Upper lobe of left lung (tissue), 6 donors: ENCODE measurements at regions not wholly inside any gene's neighbourhood (a gene's known extent, or its start where the extent isn't known, plus 50 kb on each side); places are given as distances from the start of the nearest gene placed in this dataset.

ENCODE experiments used
- ATAC-seq, 2 donors: fragments of 200-7000 bp; cut with Tn5 transposase; one replicate each; pipeline ENCODE4 v1.9.1; 2022; ENCODE audit warnings: mild to moderate bottlenecking in 2 of 2, moderate library complexity in 2 of 2; ENCODE audit not compliant: low FRiP score in 2 of 2
- DNase-seq, 2 donors: peaks; one replicate each; pipeline ENCODE4 v3.0.0-alpha.2; 2019 to 2020
- H3K27ac ChIP-seq, 4 donors: fragments of 200-600 bp; sonication (generic); one replicate each; pipeline ENCODE4 v1.5.1; 2016 to 2019
- H3K27me3 ChIP-seq, 4 donors: fragments of 200-600 bp; sonication (generic); one replicate each; pipeline ENCODE4 v1.5.1; 2017 to 2019
- H3K36me3 ChIP-seq, 4 donors: fragments of 200-600 bp; sonication (generic); one replicate each; pipeline ENCODE4 v1.5.1; 2016 to 2019
- H3K4me1 ChIP-seq, 4 donors: fragments of 200-600 bp; sonication (generic); one replicate each; pipeline ENCODE4 v1.5.1; 2018 to 2019
- H3K4me3 ChIP-seq, 4 donors: fragments of 200-600 bp; sonication (generic); one replicate each; pipeline ENCODE4 v1.5.1; 2017 to 2019; ENCODE audit warnings: mild to moderate bottlenecking in 2 of 4, moderate library complexity in 1 of 4
- H3K9me3 ChIP-seq, 4 donors: fragments of 200-600 bp; sonication (generic); one replicate each; pipeline ENCODE4 v1.5.1; 2018 to 2019
- EP300 ChIP-seq, 4 donors: sonication (generic); formaldehyde crosslinking; IDR thresholded peaks; one replicate each; pipeline ENCODE4 v1.5.1; 2017; ENCODE audit warnings: antibody characterized with exemption in 4 of 4, control low read depth in 2 of 4
- POLR2A ChIP-seq, 4 donors: fragments of 450-650 bp; IDR thresholded peaks; one replicate each; pipeline ENCODE4 v1.5.1; 2016 to 2017; ENCODE audit warnings: antibody characterized with exemption in 4 of 4, mild to moderate bottlenecking in 2 of 4
- POLR2AphosphoS5 ChIP-seq, 2 donors: sonication (generic); formaldehyde crosslinking; IDR thresholded peaks; one replicate each; pipeline ENCODE4 v1.5.1; 2017; ENCODE audit warnings: antibody characterized with exemption in 2 of 2
- WGBS, 2 donors: methylation state at CpG; one replicate each; pipeline ENCODE4 v1.1.5; 2017 to 2018; 5-methylcytosine and 5-hydroxymethylcytosine counted together
- TF ChIP-seq, protein P1 (sequence below), 6 experiments: fragments of 450-650 bp in 4 of 6; fragments of 200-600 bp in 2 of 6; sonication (generic) in 2 of 6; IDR thresholded peaks; one replicate each; pipeline ENCODE4 v1.5.1; 2016 to 2019; ENCODE audit warnings: antibody characterized with exemption in 6 of 6
- donor health status: DM: no; HTN: no; CAD: no; lungs with moderate emphysema.
- donor health status: DM: no; HTN: yes; CAD: no; lungs with severe emphysema.

DNA sequence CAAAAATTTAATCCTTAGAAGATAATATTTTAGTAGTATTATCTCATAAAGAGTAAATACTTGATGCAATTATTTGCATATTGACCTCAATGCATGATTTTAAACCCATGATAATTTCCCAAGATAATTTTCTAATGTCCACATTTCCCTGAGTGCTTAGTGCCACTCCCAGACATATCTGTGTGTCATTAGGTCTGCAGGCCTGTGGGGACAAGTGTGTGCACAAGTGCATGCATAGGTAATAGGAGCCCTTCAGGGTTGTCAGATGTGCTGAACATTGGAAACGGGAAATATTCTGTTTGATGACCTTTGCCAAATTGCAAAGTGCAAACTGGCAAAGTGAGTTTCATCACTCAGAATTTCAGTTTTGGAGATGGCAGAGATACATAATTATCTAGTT lies 369.9 kb downstream of the KLF5 start:
- DNase-seq, result no peak
- ATAC-seq, result no peak
- Histone ChIP-seq H3K9me3 (no peaks in the 10 kb centered on the region), H3K27ac (no peak overlapping the region), H3K27me3 (no peaks in the 10 kb centered on the region), H3K36me3 (no peaks in the 10 kb centered on the region), H3K4me1 (no peaks in the 10 kb centered on the region), H3K4me3 (no peak overlapping the region)
- WGBS, 2 donors, result 40 to 67% methylated on average over 1 of the region's 1 CpG
- TF ChIP-seq EP300 (IDR thresholded peaks at IDR 0.05) (no peak), POLR2A (IDR thresholded peaks at IDR 0.05) (no peak), POLR2AphosphoS5 (IDR thresholded peaks at IDR 0.05) (no peak)
- TF ChIP-seq, protein P1, sequence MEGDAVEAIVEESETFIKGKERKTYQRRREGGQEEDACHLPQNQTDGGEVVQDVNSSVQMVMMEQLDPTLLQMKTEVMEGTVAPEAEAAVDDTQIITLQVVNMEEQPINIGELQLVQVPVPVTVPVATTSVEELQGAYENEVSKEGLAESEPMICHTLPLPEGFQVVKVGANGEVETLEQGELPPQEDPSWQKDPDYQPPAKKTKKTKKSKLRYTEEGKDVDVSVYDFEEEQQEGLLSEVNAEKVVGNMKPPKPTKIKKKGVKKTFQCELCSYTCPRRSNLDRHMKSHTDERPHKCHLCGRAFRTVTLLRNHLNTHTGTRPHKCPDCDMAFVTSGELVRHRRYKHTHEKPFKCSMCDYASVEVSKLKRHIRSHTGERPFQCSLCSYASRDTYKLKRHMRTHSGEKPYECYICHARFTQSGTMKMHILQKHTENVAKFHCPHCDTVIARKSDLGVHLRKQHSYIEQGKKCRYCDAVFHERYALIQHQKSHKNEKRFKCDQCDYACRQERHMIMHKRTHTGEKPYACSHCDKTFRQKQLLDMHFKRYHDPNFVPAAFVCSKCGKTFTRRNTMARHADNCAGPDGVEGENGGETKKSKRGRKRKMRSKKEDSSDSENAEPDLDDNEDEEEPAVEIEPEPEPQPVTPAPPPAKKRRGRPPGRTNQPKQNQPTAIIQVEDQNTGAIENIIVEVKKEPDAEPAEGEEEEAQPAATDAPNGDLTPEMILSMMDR (IDR thresholded peaks at IDR 0.05), result no peak

DNA sequence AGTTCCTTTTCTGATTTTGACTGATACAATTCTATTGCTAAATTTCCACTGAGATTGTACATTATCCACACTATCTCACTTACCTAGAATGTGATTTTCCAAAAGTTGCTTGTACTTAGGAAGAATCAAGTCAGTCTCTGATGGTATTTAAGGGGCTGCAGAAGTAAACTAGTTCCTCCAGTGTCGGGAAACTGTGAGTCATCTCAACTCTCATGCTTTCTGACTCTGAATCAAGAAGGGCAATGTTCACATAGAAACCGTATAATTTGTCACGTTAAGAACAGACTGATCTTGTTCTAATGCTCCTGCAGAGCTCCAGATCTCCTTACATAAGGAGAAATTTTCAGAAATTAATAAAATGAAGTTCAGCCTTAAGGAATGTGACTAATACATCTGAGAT lies 369.3 kb downstream of the KLF5 start:
- H3K9me3 ChIP-seq, result no peaks in the 10 kb centered on the region
- no peak for ATAC-seq
- WGBS, 2 donors, result 54 to 57% methylated on average over 3 of the region's 3 CpGs

DNA sequence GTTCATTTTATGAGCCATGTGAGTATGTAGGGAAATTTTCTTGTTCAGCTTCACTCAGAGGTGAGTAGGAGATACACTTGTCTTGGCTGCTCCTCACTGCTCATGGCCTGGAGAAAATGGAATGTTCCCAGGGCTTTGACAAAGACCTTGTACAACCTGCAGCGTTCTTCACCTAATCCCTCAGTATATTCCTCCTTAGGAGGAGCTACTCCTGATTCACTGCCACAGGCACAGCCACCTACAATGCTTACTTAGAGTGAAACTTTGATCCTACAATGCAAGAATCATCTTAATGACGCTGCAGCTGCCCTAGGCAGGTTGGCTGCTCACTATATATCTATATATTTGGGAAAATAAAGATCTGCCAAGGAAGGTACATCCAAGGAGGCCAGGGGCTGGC lies 364.2 kb downstream of the KLF5 start:
- no peak overlapping the region for H3K4me3 ChIP-seq
- WGBS, 2 donors, result 79 to 84% methylated on average over 2 of the region's 2 CpGs
- no peak for DNase-seq
- no peak for TF ChIP-seq EP300 (IDR thresholded peaks at IDR 0.05)
- no peak for TF ChIP-seq POLR2A (IDR thresholded peaks at IDR 0.05)
- no peak for TF ChIP-seq POLR2AphosphoS5 (IDR thresholded peaks at IDR 0.05)
- TF ChIP-seq, protein P1 (IDR thresholded peaks at IDR 0.05), result no peak
- no peaks in the 10 kb centered on the region for H3K36me3 ChIP-seq
- ATAC-seq, result no peak
- H3K4me1 ChIP-seq, result no peaks in the 10 kb centered on the region
- H3K27ac ChIP-seq, result no peak overlapping the region
- no peaks in the 10 kb centered on the region for H3K9me3 ChIP-seq
- no peaks in the 10 kb centered on the region for H3K27me3 ChIP-seq

More for the DNA sequence above, 369.3 kb downstream of the KLF5 start:
- H3K4me3 ChIP-seq, result no peak overlapping the region
- H3K27me3 ChIP-seq, result no peaks in the 10 kb centered on the region
- DNase-seq, result no peak
- TF ChIP-seq POLR2AphosphoS5 (IDR thresholded peaks at IDR 0.05), result no peak
- no peak for TF ChIP-seq EP300 (IDR thresholded peaks at IDR 0.05)
- TF ChIP-seq, protein P1 (IDR thresholded peaks at IDR 0.05), result no peak
- TF ChIP-seq POLR2A (IDR thresholded peaks at IDR 0.05), result no peak
- H3K27ac ChIP-seq, result no peak overlapping the region
- no peaks in the 10 kb centered on the region for H3K36me3 ChIP-seq
- no peaks in the 10 kb centered on the region for H3K4me1 ChIP-seq

DNA sequence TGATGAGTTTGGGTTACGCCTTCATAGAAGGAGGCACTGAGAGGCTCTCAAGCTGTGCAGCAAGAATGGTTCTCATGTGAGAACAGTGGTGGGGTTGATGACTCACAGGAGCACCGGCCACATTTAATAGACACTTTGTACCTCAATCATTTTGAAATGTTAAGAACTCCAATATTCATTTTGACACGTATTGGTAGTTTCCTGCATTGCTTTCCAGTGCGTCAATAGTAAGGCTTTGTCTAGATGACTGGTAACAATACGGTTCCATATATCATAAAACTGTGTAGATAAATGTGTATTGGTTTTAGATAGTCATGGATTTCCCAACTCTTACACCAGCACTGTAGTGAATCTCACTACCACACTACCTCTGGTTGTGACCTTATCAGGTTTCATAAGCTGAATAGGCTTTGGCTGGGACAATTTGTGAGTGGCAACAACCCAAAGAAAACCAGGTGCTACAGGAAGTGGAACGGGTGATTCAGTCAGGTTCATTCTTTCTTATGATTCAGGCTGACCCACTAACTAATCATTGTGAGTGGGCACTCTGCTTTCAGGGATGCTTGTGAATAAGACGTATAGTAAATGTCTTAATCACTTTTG lies 362.6 kb downstream of the KLF5 start:
- Histone ChIP-seq H3K4me3 (no peak overlapping the region), H3K9me3 (no peaks in the 10 kb centered on the region), H3K4me1 (no peaks in the 10 kb centered on the region), H3K36me3 (no peaks in the 10 kb centered on the region), H3K27ac (no peak overlapping the region), H3K27me3 (no peaks in the 10 kb centered on the region)
- TF ChIP-seq POLR2A (IDR thresholded peaks at IDR 0.05), result no peak
- TF ChIP-seq, protein P1 (IDR thresholded peaks at IDR 0.05), result no peak
- no peak for TF ChIP-seq POLR2AphosphoS5 (IDR thresholded peaks at IDR 0.05)
- TF ChIP-seq EP300 (IDR thresholded peaks at IDR 0.05), result no peak
- DNase-seq, result no peak
- 84 to 88% methylated on average over 7 of the region's 7 CpGs for WGBS, 2 donors
- no peak for ATAC-seq

DNA sequence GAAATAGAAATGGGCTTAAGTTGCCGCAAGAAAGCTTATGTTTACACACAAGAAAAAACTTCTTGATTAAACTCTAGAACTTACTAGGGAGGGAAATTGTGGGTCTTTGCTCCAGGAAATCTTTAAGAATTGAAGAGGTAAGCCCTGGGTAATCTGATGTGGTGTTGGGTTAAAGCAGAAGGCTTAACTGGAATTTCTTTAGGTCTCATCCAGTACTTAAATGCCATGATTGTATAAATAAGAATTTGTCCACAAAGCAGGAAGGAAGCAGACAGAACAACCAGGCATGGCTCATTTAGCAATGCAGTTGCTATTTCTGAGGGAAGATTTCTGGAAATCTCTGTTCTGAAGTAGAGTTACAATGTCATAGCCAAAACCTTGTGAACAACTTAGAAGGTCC lies 360.4 kb downstream of the KLF5 start:
- 83 to 86% methylated on average over 1 of the region's 1 CpG for WGBS, 2 donors
- ATAC-seq (no peak), DNase-seq (no peak)
- Histone ChIP-seq H3K27ac (no peak overlapping the region), H3K27me3 (no peaks in the 10 kb centered on the region), H3K4me3 (no peak overlapping the region), H3K9me3 (no peaks in the 10 kb centered on the region), H3K36me3 (no peaks in the 10 kb centered on the region), H3K4me1 (no peaks in the 10 kb centered on the region)
- TF ChIP-seq, protein P1 (IDR thresholded peaks at IDR 0.05), result no peak
- TF ChIP-seq EP300 (IDR thresholded peaks at IDR 0.05) (no peak), POLR2A (IDR thresholded peaks at IDR 0.05) (no peak), POLR2AphosphoS5 (IDR thresholded peaks at IDR 0.05) (no peak)
